ENCODE measurements at regions not wholly inside any gene's neighbourhood (a gene's known extent, or its start where the extent isn't known, plus 50 kb on each side); places are given as distances from the start of the nearest gene placed in this dataset.

DNA sequence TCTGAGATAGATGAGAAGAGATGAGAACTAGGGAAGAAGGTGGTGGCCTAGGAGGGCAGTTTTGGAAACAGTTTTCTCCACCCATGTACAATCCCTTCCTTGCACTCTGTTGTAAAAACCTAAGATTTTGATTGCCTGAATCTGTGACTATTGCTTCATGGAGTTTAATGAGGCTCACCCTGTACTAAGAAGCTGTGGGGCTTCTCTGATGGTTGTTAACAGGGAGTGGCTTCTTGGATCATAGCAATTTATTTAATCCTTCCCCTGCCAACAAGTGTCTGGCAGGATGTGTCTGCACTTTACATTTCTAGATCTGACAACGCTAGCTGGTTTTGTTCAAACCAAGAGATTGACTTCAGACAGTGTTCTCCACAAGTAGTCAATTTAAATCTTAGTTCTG is 74.7 kb upstream of the C5orf46 start:
- Histone ChIP-seq H3K27ac (ENCODE audit: low read depth, low read length) (no peak overlapping the region), H3K27me3 (ENCODE audit: control insufficient read depth, insufficient read depth, low read length, poor library complexity, severe bottlenecking) (no peaks in the 10 kb centered on the region), H3K9me3 (ENCODE audit: control insufficient read depth, low read length) (peaks cover 4% of the 10 kb centered on the region), H3K4me3 (ENCODE audit: low read length) (no peak overlapping the region), H3K36me3 (ENCODE audit: control insufficient read depth, insufficient read depth, low read length) (no peaks in the 10 kb centered on the region), H3K4me1 (ENCODE audit: control insufficient read depth, insufficient read depth, low read length) (no peaks in the 10 kb centered on the region), H3K9ac (ENCODE audit: extremely low read depth, low read length, poor library complexity, severe bottlenecking) (no peak overlapping the region)
- no peaks in the 10 kb centered on the region for H3K9me3 Mint-ChIP-seq
- H3K4me1 Mint-ChIP-seq: peaks cover under 1% of the 10 kb centered on the region
- H3K4me3 Mint-ChIP-seq: no peak overlapping the region
- peaks cover 5% of the 10 kb centered on the region for H3K36me3 Mint-ChIP-seq (ENCODE audit: low read depth)
- no peak for DNase-seq
- H3K27me3 Mint-ChIP-seq (ENCODE audit: insufficient read depth): no peaks in the 10 kb centered on the region
- no peak overlapping the region for H3K27ac Mint-ChIP-seq
- 75 to 95% methylated on average over 1 of the region's 1 CpG for WGBS, 2 experiments (ENCODE audit: insufficient coverage in 1 of 2, insufficient read length in 1 of 2)
- TF ChIP-seq, protein P1, sequence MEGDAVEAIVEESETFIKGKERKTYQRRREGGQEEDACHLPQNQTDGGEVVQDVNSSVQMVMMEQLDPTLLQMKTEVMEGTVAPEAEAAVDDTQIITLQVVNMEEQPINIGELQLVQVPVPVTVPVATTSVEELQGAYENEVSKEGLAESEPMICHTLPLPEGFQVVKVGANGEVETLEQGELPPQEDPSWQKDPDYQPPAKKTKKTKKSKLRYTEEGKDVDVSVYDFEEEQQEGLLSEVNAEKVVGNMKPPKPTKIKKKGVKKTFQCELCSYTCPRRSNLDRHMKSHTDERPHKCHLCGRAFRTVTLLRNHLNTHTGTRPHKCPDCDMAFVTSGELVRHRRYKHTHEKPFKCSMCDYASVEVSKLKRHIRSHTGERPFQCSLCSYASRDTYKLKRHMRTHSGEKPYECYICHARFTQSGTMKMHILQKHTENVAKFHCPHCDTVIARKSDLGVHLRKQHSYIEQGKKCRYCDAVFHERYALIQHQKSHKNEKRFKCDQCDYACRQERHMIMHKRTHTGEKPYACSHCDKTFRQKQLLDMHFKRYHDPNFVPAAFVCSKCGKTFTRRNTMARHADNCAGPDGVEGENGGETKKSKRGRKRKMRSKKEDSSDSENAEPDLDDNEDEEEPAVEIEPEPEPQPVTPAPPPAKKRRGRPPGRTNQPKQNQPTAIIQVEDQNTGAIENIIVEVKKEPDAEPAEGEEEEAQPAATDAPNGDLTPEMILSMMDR (conservative IDR thresholded peaks at IDR 0.05): no peak

DNA sequence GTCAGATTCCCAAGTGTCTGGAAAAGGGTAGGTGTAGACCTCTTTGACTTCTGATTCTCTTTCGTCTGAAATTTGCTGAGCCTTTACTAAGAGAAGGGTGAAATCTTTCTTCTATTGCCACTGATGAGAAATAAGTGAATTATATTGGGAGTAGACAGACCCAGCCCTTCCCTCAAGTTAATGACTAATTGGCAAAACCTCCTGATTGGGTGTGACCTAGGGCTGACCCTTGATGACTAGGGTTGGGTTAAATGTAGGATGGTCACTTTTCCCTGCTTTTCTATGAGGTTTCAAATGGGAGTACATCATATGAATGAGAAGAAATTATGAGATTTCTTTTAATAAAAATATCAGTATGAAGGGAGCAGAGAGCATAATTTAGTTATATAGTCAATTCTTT is 73.4 kb upstream of the C5orf46 start:
- TF ChIP-seq, protein P1 (conservative IDR thresholded peaks at IDR 0.05): no peak
- peaks cover 6% of the 10 kb centered on the region for H3K36me3 Mint-ChIP-seq (ENCODE audit: low read depth)

DNA sequence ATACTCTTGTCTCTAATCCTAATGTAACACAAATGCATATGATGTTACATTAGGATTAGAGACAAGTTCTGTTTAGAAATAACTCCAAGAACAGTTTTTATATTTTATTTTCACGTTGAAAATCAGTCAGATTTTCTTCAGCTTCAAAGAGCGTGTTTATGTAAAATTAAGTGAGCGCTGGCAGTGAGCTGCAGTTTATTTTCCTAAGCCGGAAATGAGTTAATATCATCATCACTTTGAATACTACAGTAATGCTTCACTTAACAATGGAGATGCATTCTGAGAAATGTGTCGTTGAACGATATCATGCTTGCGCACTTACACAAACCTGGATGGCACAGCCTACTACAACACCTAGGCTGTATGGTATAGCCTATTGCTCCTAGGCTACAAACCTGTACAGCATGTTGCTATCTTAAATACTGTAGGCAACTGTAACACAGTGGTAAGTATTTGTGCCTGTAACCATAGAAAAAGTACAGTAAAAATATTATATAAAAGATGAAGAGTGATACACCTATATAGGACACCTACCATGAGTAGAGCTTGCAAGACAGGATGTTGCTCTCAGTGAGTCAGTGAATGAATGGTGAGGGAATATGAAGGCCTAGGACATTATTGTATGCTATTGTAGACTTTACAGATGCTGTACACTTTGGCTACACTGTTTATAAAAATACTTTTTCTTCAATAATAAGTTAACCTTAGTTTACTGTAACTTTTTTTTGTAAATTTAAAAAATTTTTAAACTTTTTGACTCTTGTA is 65.9 kb upstream of the C5orf46 start:
- H3K36me3 ChIP-seq (ENCODE audit: control insufficient read depth, insufficient read depth, low read length): peaks cover 4% of the 10 kb centered on the region
- Mint-ChIP-seq H3K36me3 (ENCODE audit: low read depth) (peaks cover 3% of the 10 kb centered on the region), H3K9me3 (no peaks in the 10 kb centered on the region), H3K4me1 (peaks cover 10% of the 10 kb centered on the region), H3K27me3 (ENCODE audit: insufficient read depth) (no peaks in the 10 kb centered on the region), H3K27ac (no peak overlapping the region), H3K4me3 (no peak overlapping the region)
- 90 to 95% methylated on average over 4 to 7 of the region's 7 CpGs for WGBS, 2 experiments (ENCODE audit: insufficient coverage in 1 of 2, insufficient read length in 1 of 2)
- DNase-seq: no peak
- H3K27me3 ChIP-seq (ENCODE audit: control insufficient read depth, insufficient read depth, low read length, poor library complexity, severe bottlenecking): no peaks in the 10 kb centered on the region
- no peaks in the 10 kb centered on the region for H3K9me3 ChIP-seq (ENCODE audit: control insufficient read depth, low read length)
- H3K9ac ChIP-seq (ENCODE audit: extremely low read depth, low read length, poor library complexity, severe bottlenecking): no peak overlapping the region
- no peak overlapping the region for H3K4me3 ChIP-seq (ENCODE audit: low read length)
- TF ChIP-seq, protein P1 (conservative IDR thresholded peaks at IDR 0.05): no peak
- no peak overlapping the region for H3K27ac ChIP-seq (ENCODE audit: low read depth, low read length)
- H3K4me1 ChIP-seq (ENCODE audit: control insufficient read depth, insufficient read depth, low read length): no peaks in the 10 kb centered on the region

More for the DNA sequence above, 73.4 kb upstream of the C5orf46 start:
- Histone ChIP-seq H3K4me1 (ENCODE audit: control insufficient read depth, insufficient read depth, low read length) (no peaks in the 10 kb centered on the region), H3K9ac (ENCODE audit: extremely low read depth, low read length, poor library complexity, severe bottlenecking) (no peak overlapping the region), H3K27me3 (ENCODE audit: control insufficient read depth, insufficient read depth, low read length, poor library complexity, severe bottlenecking) (no peaks in the 10 kb centered on the region), H3K36me3 (ENCODE audit: control insufficient read depth, insufficient read depth, low read length) (no peaks in the 10 kb centered on the region), H3K9me3 (ENCODE audit: control insufficient read depth, low read length) (peaks cover 4% of the 10 kb centered on the region), H3K27ac (ENCODE audit: low read depth, low read length) (no peak overlapping the region), H3K4me3 (ENCODE audit: low read length) (no peak overlapping the region)
- Mint-ChIP-seq H3K27ac (no peak overlapping the region), H3K27me3 (ENCODE audit: insufficient read depth) (no peaks in the 10 kb centered on the region), H3K9me3 (no peaks in the 10 kb centered on the region), H3K4me3 (no peak overlapping the region), H3K4me1 (peaks cover 3% of the 10 kb centered on the region)
- no peak for DNase-seq
- 91 to 100% methylated on average over 1 of the region's 1 CpG for WGBS, 2 experiments (ENCODE audit: insufficient coverage in 1 of 2, insufficient read length in 1 of 2)
